IPS-11a (cell line): ENCODE measurements at regions not wholly inside any gene's neighbourhood (a gene's known extent, or its start where the extent isn't known, plus 50 kb on each side); places are given as distances from the start of the nearest gene placed in this dataset.
"Not testable (repeated sequence)": the region's sequence is repeated elsewhere in the genome, so short reads cannot be mapped to it uniquely, and the experiment has no call there.

ENCODE experiments used
- H3K4me3 ChIP-seq: one replicate; pipeline ENCODE4 v1.5.1; 2013; ENCODE audit warnings: low read depth, low read length, control low read depth

- H3K4me3 ChIP-seq, result no peak overlapping the region
Observed at GRCh38 chr1:217921126-217921904, 290.2 kb downstream of the SPATA17 start.

GRCh38 chr1:217924924-217925323 is 293.8 kb downstream of the SPATA17 start:
- H3K4me3 ChIP-seq, result no peak overlapping the region

- H3K4me3 ChIP-seq, result no peak overlapping the region
Observed at GRCh38 chr1:217929213-217929885, 298.2 kb downstream of the SPATA17 start.

- H3K4me3 ChIP-seq, result no peak overlapping the region
Observed at GRCh38 chr1:217943361-217943760, 312.2 kb downstream of the SPATA17 start.

GRCh38 chr1:217944550-217944949 is 313.4 kb downstream of the SPATA17 start:
- H3K4me3 ChIP-seq, result no peak overlapping the region

- no peak overlapping the region for H3K4me3 ChIP-seq
Observed at GRCh38 chr1:217946511-217946910, 315.4 kb downstream of the SPATA17 start.

- H3K4me3 ChIP-seq, result no peak overlapping the region
Observed at GRCh38 chr1:217948741-217949140, 317.6 kb downstream of the SPATA17 start.

GRCh38 chr1:217953330-217953729 is 322.2 kb downstream of the SPATA17 start:
- no peak overlapping the region for H3K4me3 ChIP-seq

- H3K4me3 ChIP-seq, result no peak overlapping the region
Observed at GRCh38 chr1:217953922-217954321, 322.8 kb downstream of the SPATA17 start.

- H3K4me3 ChIP-seq, result no peak overlapping the region
Observed at GRCh38 chr1:217955723-217956122, 324.6 kb downstream of the SPATA17 start.

GRCh38 chr1:217965156-217965786 is 319.8 kb upstream of the RRP15 start:
- H3K4me3 ChIP-seq, result no peak overlapping the region

GRCh38 chr1:217968085-217968484 is 317.0 kb upstream of the RRP15 start:
- H3K4me3 ChIP-seq, result no peak overlapping the region

GRCh38 chr1:217969428-217969827 is 315.7 kb upstream of the RRP15 start:
- no peak overlapping the region for H3K4me3 ChIP-seq

GRCh38 chr1:217977943-217978342 is 307.1 kb upstream of the RRP15 start:
- H3K4me3 ChIP-seq, result no peak overlapping the region

- no peak overlapping the region for H3K4me3 ChIP-seq
Observed at GRCh38 chr1:217981430-217981829, 303.7 kb upstream of the RRP15 start.

- H3K4me3 ChIP-seq, result no peak overlapping the region
Observed at GRCh38 chr1:217982331-217983050, 302.6 kb upstream of the RRP15 start.

- H3K4me3 ChIP-seq, result no peak overlapping the region
Observed at GRCh38 chr1:217983051-217983375, 302.1 kb upstream of the RRP15 start.

- H3K4me3 ChIP-seq, result no peak overlapping the region
Observed at GRCh38 chr1:217985641-217986040, 299.5 kb upstream of the RRP15 start.

GRCh38 chr1:217989510-217989909 is 295.6 kb upstream of the RRP15 start:
- no peak overlapping the region for H3K4me3 ChIP-seq

GRCh38 chr1:217993439-217993838 is 291.7 kb upstream of the RRP15 start:
- H3K4me3 ChIP-seq, result no peak overlapping the region

- not testable (repeated sequence) for H3K4me3 ChIP-seq
Observed at GRCh38 chr1:218008296-218008695, 276.8 kb upstream of the RRP15 start.
